GM18870 (cell line): ENCODE measurements at regions not wholly inside any gene's neighbourhood (a gene's known extent, or its start where the extent isn't known, plus 50 kb on each side); places are given as distances from the start of the nearest gene placed in this dataset.

Experiments
- ATAC-seq: cut with Tn5 transposase; IDR thresholded peaks from one replicate; pipeline ENCODE4 v1.9.1; 2021; ENCODE audit warnings: moderate library complexity; ENCODE audit not compliant: unreplicated experiment

DNA sequence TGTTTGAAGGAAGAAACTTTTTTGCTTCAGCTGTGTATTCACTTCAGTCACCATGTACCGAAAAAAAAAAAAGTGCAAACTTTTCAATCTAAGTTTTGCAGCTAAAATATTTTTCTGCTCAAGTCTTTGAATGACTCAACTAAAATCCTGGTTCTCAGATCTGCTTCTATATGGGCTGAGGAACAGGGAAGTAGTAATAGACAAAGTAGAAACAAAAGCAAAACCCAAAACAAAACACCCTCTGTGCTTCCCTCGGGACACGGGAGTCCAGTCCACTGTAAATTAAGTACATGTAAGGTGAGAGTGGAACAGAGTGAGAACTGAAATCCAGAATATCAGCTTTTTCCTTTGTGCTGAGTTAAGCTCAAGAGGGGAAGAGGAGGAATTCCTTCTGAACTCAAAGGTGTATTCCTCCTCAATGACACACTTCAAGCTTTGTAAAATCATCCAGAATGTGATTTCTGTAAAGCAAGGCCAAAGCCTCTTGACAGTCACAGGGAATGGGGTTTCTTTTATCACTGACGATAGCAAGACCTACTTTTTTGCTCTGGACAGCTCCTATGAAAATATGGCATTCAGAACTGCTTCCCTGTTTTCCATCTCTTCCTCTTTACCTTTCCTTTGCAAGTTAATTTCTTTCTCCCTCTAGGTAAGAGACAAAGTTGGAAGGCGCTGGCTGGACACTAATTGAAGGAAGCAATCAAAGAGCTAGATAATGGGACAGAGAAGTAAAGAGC, 433.5 kb upstream of the MMADHC start:
- ATAC-seq = peak; percentile 60

DNA sequence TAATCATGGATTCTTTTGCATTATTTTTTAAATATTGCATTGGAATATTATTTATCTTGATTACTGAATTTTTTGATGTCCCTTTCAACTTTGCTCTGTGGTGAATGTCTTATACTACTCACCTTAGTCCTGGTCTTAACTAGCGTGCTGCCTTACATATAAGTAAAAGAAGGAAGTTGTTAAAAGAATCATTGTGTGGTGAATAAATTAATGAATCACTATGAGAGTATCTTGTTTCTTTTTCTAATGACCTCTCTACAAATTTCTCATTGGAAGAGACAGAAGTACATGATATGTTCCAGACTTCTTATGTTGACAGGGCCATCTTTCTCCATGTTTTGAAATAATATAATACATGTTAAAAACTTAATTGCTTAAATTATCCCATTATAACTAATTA, 432.6 kb upstream of the MMADHC start:
- ATAC-seq = no peak

DNA sequence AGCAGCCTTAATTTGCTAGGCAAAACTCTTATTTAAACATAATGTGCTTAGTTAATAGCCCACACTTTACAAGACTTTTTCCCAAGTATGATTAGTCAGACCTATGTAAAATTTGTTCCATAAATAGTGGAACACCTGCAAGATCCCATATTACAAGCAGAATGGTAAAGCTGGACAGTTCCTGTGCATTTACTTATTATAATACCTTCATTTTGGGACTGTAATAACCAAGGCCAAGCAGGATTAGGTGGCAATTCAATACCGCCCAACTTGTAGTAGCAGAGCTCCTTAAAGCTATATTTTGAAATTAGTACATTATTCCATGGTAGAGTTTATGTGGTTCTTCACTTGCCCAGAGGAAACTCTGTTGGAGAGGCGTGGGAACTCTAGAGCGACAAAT, 431.5 kb upstream of the MMADHC start:
- ATAC-seq = no peak

DNA sequence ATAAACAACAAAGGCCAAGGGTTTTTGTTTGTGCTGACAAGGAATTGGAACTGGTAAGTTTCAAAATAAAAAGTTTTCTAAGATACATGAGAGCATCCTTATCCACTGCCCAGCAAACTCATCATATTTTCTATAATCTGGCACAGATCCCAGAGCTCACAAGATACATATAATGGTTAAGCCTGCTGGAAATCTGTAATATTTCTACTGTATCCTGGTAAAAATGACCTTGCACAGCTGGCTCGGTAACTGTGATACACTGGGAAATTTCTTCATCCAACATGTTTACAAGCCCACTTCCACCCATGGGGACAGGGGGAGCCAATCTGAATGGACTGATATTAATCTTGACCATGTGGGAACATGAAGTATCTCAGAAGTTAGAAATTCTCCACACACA, 425.4 kb upstream of the MMADHC start:
- no peak for ATAC-seq

DNA sequence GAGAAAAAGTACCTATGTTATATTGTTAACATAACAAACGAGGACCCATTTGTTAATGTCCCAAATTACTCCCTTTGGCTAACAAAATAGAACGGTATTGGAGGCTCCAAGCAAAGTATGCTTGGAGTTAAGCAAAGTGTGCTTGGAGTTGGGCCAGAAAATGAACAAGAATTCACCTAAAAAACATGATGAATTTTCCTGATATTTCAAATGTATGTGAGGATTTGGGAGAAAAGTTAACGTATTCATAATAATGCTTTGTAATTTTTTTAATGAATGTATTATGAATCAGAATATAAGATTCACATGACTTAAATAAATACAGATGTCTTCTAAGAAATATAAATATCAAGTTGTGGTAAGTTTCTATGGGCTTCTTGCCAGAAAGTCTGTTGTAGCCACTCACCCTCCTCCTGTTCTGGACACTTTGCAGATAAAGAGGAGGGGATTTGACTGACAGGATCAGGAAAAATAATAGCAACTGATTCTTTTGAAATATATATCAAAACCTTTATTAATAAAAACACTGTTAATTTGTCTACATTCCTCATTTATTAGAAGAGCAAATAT, 423.7 kb upstream of the MMADHC start:
- no peak for ATAC-seq

DNA sequence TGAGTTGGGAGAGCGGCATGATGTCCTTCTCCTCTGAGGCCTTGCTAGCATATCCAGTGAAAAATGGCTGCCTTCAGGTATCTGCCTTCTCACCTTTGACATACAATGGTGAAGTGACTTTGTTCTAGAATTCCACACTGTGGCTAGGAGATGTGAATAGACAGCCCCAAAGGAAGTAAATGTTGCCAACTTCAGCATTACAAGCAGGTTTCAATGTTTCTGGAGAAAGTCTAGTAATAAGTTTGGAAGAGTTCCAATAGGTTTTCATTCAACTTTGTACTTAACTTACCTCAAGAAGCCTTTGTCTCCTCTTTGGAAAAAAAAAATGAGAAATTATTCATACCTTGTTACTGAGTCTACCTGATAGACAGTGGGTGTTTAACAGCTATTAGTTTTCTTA, 421.3 kb upstream of the MMADHC start:
- no peak for ATAC-seq

DNA sequence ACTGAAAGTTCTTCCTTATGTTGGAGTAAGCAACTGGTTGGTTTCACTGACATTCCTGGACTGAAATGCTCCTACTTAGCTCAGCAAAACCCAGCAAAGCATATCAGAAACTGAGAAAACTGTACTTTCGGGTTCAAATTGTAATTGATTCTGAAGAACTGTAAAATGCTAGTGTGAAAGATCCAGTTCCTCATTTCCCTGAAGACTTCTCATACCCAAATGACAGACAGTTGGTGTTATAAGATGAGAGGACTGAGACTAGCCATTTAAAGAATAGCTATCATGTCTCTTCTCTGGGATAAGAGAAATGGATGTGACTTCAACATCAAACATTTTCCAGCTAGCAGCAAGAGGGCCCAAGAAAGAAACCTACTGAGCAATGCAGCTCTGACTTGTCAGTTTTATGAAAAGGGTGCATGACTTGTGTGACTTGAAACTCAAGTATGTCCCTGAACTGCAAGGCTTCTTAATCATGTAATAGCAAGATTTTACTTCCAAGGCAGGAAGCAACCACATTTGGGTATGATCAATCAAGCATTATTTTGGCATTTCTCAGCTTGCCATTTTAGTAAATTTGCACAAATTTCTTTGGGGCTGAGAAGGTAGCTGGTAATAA, 420.3 kb upstream of the MMADHC start:
- peak; percentile 69 for ATAC-seq

DNA sequence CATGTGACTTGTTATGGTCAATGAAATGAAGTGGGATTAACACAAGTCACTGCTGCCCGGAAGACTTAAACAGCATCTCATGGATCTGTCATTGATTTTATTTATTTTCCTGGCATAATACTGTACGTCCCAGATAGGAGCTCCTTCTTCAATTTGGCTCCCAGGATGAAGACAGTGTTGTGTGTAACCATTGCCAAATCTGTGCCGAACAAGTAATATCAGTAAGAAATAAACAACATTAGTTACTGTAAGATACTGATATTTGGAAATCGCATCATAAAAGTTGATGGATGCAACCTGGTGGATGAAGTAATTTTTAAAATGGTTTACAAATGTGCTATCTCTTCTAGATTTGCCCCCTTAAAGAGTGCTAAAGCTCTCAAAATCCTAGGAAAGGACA, 419.0 kb upstream of the MMADHC start:
- ATAC-seq = no peak

DNA sequence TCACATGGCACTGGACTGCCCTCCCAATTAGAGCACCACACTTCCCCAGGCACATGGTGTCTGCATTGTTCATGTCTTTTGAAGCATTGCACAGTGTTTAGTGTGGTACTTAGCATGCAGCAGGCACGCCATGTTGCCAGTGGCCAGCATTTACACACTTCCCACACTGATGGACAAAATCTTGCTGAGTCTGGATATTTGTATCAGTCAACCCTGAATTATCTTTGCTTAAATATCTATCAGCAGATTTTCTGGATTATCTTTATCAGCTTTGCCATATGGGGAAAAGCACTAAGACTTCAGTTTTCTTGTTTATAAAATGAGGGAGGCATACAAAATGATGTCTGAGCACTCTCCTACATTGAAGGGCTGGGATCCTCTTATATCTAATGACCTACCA, 416.0 kb upstream of the MMADHC start:
- no peak for ATAC-seq

DNA sequence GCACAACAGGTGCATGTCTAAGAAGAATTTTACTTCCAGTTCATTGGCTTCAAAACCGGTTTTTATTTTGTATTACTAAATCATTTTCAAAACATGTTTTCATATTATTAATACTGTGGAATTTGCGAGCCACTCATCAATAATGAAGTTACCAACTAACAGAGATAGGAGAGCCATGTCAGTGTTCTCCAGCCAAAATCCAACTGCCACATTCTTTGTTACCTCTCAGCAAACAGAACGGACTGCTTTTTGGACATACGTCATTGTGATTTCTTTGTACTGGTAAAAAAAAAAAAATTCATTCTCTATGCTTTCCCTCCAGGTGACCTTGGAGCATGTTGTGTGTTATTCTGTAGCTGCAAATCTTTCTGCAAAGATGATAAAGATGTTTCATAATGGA, 414.2 kb upstream of the MMADHC start:
- ATAC-seq = no peak

DNA sequence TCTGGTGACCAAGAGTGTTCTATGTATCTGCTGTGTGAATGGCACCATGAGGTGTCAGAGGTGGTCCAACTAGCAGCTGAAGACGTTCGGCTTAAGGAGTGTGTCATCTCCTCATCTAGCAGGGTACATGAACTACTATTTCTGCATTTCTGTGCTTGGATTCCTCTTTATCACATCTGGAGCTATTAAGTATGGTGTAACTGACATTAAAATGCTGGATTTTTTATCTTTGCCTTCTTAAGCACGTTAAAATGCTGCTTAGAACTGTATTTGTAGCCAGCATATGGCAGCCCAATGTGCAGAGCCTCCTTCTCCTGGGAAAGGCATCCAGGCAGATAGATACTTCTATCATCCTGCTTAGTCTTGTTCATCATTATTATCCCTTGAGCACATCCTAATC, 409.3 kb upstream of the MMADHC start:
- no peak for ATAC-seq

DNA sequence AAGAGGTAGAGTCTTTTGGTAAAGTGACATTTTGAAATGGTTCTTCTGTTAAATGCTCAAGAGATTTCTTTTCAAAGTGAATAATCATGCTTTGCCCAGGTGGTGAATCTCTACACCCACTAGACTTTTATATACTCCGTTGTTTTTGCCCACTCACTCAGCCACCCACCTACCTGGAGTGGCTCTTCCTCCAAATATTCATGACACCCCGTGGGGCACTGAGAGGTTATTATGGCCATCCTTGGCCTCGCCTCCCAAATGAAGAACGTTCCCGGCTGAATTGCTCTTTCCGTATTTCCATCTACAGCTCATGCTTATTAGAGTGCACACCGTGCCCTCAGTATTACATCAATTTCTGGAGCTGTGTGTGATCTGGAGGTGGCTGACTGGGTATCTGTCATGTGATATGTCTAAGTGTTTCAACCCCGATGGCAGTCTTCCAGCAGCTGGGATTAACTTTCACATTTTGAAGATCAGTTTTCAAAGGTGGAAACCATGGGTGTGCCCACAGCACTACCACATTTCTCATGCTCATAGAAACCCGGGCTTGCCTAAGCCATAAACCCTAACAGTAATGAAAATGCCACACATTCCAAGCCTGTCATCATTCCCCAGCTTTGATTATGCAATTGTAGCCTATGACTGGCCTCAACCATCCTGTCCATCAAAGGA, 406.6 kb upstream of the MMADHC start:
- ATAC-seq = no peak

DNA sequence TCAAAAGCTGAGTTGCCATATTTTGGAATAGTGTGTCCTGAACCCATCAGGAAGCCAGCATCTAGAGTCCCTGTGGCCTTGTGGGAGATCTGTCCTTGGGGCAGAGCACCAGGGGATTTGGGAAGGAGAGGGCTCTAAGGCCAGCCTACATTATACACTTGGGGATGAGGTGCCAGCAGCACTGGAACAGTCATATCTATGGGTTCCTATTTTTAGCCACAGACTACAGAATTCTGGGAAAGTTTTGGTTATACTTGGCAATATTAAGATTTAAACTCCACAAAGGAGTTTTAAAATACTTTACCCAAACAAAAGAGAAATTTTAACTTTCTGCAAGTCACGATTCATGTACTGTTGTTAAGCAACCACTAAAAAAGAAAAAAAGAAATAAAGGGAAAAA, 405.7 kb upstream of the MMADHC start:
- ATAC-seq = no peak

DNA sequence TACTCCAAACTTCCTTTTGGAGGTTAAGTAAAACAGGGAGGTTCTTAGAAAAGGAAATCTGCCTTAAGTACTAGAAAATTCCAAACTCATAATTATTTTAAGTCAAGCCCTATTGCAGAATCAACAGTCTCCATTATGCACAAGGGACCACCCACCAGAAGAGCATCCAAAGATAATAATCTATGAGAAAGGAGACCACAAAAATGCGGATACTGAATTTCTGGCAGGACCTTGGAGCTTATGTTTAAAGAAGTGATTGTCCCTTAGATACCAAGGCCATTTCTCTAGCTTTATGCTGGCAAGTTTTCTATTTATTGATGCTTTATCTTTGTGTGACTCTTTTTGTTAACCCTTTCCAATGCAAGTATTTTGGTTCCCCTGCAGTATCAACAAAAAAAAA, 404.0 kb upstream of the MMADHC start:
- ATAC-seq = no peak

DNA sequence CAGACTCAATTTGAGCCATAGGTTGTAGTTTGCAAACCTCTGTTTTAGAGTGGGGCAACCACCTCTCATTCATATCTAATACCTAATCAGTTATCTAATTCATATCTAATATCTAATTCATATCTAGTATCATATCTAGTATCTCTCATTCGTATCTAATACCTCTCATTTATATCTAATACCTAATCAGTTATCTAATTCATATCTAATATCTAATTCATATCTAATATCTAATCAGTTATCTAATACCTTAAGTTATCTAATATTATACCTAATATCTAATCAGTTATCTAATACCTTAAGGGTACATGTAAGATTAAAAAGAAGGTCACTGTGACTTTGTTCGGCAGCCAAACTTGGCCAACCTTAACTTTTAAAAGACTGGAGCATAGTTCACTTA, 403.4 kb upstream of the MMADHC start:
- no peak for ATAC-seq

DNA sequence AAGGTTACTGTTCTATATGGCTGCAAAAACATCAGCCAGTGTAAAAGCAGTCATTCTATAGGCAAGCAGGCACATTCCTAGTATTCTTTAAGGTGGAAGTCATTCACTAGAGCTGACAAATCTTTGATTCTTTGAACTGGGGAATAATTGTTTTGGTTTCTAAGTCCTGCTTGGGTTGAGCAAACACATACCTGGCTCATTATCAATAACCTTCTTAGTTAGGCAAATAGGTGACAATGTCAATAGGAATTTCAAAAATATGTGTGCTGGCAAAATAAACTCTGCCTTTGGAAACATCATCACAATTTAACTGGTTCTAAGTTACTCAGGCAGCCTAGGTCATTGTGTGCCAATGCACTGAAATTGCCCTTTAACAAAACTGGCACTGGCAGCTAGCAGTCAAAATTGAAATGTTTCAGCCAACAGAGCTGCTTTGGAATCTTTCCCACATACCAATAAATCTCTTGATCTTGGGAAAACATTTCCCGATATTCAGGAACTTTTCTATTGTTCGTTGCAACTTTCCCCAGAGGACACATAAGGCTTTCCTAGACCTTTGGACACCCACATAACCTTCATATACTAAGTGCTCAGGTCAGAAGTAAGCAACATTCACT, 402.0 kb upstream of the MMADHC start:
- no peak for ATAC-seq

DNA sequence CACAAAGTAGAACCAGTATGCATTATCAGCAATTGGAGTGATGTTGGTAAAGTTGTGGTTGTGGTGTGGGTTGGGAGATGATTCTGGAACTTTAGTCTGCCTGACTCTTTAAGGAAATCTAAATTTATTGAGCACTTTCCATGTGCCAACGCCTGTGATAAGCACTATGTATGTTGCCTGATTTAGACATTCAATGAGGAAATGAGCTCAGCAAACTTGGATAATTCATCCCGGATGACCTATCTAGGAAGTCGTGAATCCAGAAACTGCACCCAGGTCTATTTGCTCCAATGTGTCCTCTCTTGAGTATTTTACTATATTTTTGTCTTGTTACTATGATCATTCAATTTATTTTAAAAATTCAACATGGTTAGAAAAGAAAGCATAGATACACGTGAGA, 400.8 kb upstream of the MMADHC start:
- no peak for ATAC-seq

DNA sequence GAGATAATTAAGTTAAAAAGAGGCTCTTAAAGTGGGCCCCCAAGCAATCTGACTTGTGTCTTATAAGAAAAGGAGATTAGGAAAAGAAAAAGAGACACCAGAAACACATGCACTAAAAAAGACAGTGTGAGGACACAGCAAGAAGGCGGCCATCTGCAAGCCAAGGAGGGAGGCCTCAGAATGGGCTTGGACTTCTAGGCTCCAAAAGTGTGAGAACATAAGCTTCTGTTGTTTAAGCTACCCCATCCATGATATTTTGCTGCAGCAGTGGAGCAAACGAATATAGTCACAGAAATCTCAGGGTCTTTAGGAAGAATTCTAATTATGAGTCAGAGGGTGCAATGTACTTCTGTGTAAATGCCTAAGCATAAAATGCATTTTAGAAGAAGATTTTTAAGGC, 399.3 kb upstream of the MMADHC start:
- ATAC-seq = no peak

DNA sequence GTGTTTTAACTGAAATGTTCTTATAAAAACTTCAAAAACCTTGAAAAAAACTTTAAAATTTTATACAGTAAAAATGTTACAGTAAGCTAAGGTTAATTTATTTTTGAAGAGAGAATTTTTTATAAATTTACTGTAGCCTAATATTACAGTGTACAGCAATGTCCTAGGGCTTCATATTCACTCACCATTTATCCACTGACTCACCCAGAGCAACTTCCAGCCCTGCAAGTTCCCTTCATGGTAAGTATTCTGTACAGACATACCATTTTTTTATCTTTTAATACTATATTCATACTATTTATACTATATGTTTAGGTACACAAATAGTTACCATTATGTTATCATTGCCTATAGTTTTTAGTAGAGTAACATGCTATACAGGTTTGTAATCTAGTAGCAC, 396.7 kb upstream of the MMADHC start:
- no peak for ATAC-seq

DNA sequence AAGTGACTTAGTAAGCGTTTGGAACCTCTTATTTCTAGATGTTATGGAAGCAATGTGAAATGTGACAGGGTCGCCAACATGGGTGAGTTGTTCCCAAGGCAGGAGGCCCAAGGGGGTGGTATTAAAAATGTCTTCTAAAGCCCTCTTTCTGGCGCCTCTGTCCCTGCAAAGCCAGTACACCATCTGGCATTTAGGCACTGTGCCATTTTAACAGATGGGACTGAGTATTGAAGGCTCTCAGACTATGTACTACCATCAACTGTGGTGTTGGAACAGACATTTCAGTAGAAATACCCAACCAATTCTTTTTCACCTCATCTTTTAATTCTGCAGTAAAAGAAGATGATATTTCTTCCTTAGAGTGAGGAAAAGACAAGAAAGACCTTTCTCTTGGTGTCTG, 384.5 kb upstream of the MMADHC start:
- no peak for ATAC-seq

DNA sequence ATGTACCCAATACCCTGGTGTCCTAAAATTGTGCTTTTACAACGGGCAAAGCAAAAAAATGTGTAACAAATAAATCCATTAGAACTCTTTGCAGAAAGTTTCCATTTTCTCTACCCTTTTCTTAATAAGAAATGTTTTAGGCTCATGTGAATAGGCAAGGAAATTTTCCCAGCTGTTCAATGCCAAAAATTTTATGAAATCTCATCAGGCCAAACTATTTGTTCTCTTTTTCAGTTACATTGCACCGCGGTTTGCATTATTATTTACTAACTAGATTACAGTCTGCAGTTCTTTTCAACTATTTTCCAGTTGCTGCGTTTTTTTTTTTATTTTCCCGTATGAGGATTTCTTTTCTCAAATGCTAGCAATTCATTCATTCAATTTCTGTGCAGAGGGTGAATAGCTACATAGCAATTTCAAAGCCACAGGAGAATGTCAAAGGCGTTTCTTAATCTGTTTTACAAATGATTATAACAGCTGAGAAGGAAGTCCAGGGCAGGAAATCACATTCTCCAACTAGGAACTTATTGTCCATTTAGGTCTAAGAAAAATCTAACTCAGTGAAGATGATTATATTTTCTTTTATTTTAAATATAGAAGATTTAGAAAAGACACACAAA, 367.5 kb upstream of the MMADHC start:
- no peak for ATAC-seq
